Ovary (tissue), 7 donors: ENCODE measurements at regions not wholly inside any gene's neighbourhood (a gene's known extent, or its start where the extent isn't known, plus 50 kb on each side); places are given as distances from the start of the nearest gene placed in this dataset.
"Not testable (repeated sequence)": the region's sequence is repeated elsewhere in the genome, so short reads cannot be mapped to it uniquely, and the experiment has no call there.

Source experiments
- DNase-seq, 5 donors: peaks; one replicate each; pipeline ENCODE4 v3.0.0-alpha.2; 2019 to 2020
- H3K27ac ChIP-seq, 2 donors: fragments of 200-600 bp; one replicate each; pipeline versions ENCODE4 v1.5.1 to v1.8.0; 2019 to 2022
- H3K27me3 ChIP-seq: fragments of 200-600 bp; one replicate; pipeline ENCODE4 v1.8.0; 2022
- H3K36me3 ChIP-seq: fragments of 200-600 bp; sonication (generic); one replicate; pipeline ENCODE4 v1.5.1; 2019
- H3K4me1 ChIP-seq: one replicate; pipeline ENCODE4 v1.8.1; 2013; ENCODE audit warnings: mild to moderate bottlenecking, moderate library complexity; ENCODE audit not compliant: insufficient read depth
- H3K4me3 ChIP-seq: fragments of 200-600 bp; sonication (generic); one replicate; pipeline ENCODE4 v1.5.1; 2017
- H3K9me3 ChIP-seq, 2 donors: fragments of 200-600 bp in 1 of 2; sonication (generic) in 1 of 2; one replicate each; pipeline versions ENCODE4 v1.5.1 to v1.8.1; 2013 to 2019; ENCODE audit warnings: mild to moderate bottlenecking in 1 of 2, moderate library complexity in 1 of 2
- EP300 ChIP-seq: sonication (generic); formaldehyde crosslinking; IDR thresholded peaks from one replicate; pipeline ENCODE4 v1.6.1; 2017; ENCODE audit warnings: antibody characterized with exemption
- POLR2A ChIP-seq: fragments of 450-650 bp; IDR thresholded peaks from one replicate; pipeline ENCODE4 v1.6.1; 2017; ENCODE audit warnings: antibody characterized with exemption, mild to moderate bottlenecking, moderate library complexity
- WGBS, 3 donors: extraction: QIAGEN DNeasy Blood & Tissue Kit in 1 of 3; methylation state at CpG; one replicate each; pipeline versions ENCODE4 v1.1.5 to v1.1.7; 2013 to 2017; 5-methylcytosine and 5-hydroxymethylcytosine counted together
- intact Hi-C, 4 donors: fragments of 100-400 bp; cut with DNase I; formaldehyde crosslinking; loops; one replicate each; pipeline versions ENCODE4 v1.11.0 to v1.15.1; 2022 to 2023
- TF ChIP-seq, protein P1 (sequence below), 3 donors: fragments of 450-650 bp in 2 of 3; fragments of 200-600 bp in 1 of 3; IDR thresholded peaks; one replicate each; pipeline versions ENCODE4 v1.5.1 to v1.8.0; 2016 to 2022; ENCODE audit warnings: antibody characterized with exemption in 3 of 3, mild to moderate bottlenecking in 1 of 3
- donor health status: DM: no; HTN: no; CAD: no; lungs with moderate emphysema.
- donor health status: DM: no; HTN: no; CAD: no.
- donor health status: Bipolar disorder and iron deficiency.
- donor health status: DM: no; HTN: no; CAD: no.
- donor health status: DM: yes; HTN: yes; CAD: no.

DNA sequence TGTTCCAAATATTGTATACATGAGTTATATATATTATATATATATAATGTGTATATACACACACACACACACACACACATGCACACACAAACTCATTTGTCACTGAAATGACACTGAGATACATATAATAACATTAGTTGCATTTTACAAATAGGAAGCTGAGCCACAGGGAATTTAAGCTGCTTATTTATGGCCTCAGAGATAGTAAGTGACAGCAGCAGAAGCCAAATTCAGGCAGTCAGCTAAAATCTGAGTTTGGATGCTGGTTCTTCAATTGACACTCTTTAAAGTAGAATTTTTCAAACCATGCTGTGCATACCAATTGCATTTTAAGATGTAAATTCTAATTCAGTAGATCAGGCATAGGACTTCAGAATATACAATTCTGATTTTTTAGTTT is 163.3 kb upstream of the CTSO start:
- no peaks in the 10 kb centered on the region for H3K4me1 ChIP-seq
- H3K9me3 ChIP-seq, result no peaks in the 10 kb centered on the region
- no peak for DNase-seq
- H3K27ac ChIP-seq, result no peak overlapping the region
- TF ChIP-seq EP300, result no peak
- TF ChIP-seq, protein P1, sequence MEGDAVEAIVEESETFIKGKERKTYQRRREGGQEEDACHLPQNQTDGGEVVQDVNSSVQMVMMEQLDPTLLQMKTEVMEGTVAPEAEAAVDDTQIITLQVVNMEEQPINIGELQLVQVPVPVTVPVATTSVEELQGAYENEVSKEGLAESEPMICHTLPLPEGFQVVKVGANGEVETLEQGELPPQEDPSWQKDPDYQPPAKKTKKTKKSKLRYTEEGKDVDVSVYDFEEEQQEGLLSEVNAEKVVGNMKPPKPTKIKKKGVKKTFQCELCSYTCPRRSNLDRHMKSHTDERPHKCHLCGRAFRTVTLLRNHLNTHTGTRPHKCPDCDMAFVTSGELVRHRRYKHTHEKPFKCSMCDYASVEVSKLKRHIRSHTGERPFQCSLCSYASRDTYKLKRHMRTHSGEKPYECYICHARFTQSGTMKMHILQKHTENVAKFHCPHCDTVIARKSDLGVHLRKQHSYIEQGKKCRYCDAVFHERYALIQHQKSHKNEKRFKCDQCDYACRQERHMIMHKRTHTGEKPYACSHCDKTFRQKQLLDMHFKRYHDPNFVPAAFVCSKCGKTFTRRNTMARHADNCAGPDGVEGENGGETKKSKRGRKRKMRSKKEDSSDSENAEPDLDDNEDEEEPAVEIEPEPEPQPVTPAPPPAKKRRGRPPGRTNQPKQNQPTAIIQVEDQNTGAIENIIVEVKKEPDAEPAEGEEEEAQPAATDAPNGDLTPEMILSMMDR (IDR thresholded peaks at IDR 0.05), result no peak
- TF ChIP-seq POLR2A, result no peak
- H3K27me3 ChIP-seq, result no peaks in the 10 kb centered on the region
- no peaks in the 10 kb centered on the region for H3K36me3 ChIP-seq
- H3K4me3 ChIP-seq, result no peak overlapping the region
- intact Hi-C loops, result no loop called here

DNA sequence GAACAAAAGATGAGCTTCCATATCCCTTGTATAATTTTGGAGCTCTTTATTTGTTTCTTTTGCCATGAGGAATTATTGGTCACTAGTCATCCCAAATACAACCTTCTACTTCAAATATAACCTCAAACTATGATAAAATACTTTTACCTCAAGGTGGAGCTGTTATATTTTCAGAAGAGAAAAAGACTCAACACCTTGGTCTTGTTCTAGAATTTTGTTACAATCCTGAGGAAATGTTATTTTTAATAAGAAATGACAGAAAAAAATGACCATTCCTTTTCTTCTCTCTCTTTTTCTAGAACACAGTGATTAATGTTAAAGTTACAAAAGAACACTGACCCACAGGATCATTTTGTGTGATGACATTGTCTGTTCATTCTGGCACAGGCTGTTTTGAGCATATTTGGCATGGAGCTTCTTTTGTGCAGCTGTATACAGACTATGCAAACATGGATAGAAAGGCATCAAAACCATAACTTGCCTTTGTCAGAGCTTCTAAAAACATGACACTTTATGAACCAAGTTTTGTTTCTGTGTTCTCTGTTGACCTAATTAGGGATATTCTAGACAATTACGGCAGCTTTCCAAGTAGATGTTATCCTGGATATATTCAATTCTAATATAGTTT is 159.6 kb upstream of the CTSO start:
- no peak for DNase-seq
- intact Hi-C loops, result no loop called here
- WGBS, 3 donors, result 16 to 26% (median 25%) methylated on average over 1 of the region's 1 CpG
- Histone ChIP-seq H3K27me3 (no peaks in the 10 kb centered on the region), H3K9me3 (no peaks in the 10 kb centered on the region), H3K36me3 (no peaks in the 10 kb centered on the region), H3K4me1 (peaks cover 2% of the 10 kb centered on the region), H3K27ac (no peak overlapping the region), H3K4me3 (no peak overlapping the region)
- TF ChIP-seq, protein P1 (IDR thresholded peaks at IDR 0.05), result no peak
- TF ChIP-seq POLR2A (no peak), EP300 (no peak)

DNA sequence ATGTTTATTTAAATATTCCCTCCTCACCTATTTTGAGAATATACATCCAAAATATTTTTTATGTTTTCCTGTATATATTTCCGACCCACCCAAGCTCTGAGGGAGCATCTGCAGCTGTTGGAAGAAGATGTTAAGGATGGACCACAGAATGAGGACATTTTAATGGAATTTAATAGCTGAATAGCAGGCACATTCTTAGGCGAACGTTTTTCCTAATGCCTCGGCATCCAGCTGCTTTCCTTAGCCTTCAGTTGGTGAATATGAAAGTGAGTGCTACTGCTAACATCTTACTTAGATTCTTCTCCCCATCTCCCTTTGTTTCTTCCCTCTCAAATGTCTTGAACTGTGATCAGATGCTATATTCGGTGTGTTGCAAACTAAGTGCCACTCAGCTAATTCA is 158.0 kb upstream of the CTSO start:
- H3K27ac ChIP-seq, result no peak overlapping the region
- DNase-seq, result no peak
- H3K4me3 ChIP-seq, result no peak overlapping the region
- 55 to 61% (median 58%) methylated on average over 5 of the region's 5 CpGs for WGBS, 3 donors
- no peaks in the 10 kb centered on the region for H3K36me3 ChIP-seq
- intact Hi-C loops, result no loop called here
- TF ChIP-seq, protein P1 (IDR thresholded peaks at IDR 0.05), result no peak
- no peak for TF ChIP-seq EP300
- no peak for TF ChIP-seq POLR2A
- no peaks in the 10 kb centered on the region for H3K27me3 ChIP-seq
- H3K4me1 ChIP-seq, result peaks cover 2% of the 10 kb centered on the region
- H3K9me3 ChIP-seq, result no peaks in the 10 kb centered on the region

DNA sequence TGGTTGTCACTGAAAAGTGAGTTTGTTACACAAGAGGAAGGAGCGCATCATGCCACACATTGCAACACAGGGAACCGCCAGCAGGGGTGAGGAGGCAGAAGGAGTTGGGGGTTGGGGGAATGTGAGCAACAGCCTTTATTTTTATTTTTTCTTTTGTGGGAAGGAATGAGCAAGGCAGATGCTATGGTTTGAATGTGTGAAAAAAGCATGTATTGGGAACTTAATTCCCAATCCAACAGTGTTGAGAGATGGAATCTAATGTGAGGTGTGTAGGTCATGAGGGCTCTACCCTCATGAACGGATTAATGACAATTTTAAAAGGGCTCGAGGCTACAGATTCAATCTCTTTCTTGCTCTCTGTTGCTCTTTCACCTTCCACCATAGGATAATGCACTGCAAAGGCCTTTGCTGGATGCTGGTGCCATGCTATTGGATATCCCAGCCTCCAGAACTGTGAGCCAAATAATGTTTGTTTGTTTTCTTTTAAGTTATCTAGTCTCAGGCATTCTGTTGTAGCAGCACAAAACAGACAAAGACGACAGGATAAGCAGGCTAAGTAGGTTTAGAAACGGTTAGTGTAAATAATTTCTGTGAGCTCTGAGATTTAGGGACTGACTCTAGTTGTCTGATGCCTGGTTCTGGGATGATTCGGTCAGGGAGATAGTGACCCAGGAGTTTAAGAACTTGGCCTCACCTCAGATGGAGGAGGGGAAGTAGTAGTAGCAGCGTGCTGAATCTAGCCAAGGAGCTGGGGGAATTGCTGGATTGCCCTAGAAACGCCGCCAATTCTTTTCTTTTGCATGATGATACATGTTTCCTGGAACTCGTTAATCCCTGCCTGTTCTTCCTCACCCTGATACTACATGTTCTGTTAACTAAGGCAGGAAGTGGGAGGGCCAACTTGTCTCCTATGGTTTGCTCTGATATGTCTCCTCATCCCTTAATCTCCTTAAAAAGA is 156.6 kb upstream of the CTSO start:
- no peak overlapping the region for H3K4me3 ChIP-seq
- TF ChIP-seq, protein P1 (IDR thresholded peaks at IDR 0.05), result no peak
- TF ChIP-seq POLR2A (no peak), EP300 (no peak)
- peaks cover 2% of the 10 kb centered on the region for H3K4me1 ChIP-seq
- no peaks in the 10 kb centered on the region for H3K27me3 ChIP-seq
- no peaks in the 10 kb centered on the region for H3K36me3 ChIP-seq
- intact Hi-C loops, result no loop called here
- H3K9me3 ChIP-seq, result no peaks in the 10 kb centered on the region
- peak in 1 of 5 donors; percentile 28 for DNase-seq
- no peak overlapping the region for H3K27ac ChIP-seq
- 29 to 36% (median 30%) methylated on average over 11 of the region's 11 CpGs for WGBS, 3 donors

DNA sequence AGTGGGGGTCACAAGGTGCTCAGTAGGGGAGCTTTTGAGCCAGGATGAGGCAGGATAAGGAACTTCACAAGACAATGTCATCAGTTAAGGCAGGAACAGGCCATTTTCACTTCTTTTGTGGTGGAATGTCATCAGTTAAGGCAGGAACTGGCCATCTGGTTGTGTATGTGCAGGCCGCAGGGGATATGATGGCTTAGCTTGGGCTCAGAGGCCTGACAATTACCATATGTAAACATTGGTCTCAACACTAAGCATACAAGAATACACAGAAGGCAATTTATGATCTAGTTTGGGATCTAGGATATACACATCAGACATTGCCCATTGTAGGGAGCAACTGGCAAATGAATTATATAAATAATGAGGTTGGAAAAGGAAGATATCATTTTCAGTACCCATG is 155.4 kb upstream of the CTSO start:
- H3K36me3 ChIP-seq, intact Hi-C loops, H3K27me3 ChIP-seq, H3K27ac ChIP-seq, H3K9me3 ChIP-seq, DNase-seq, H3K4me1 ChIP-seq, H3K4me3 ChIP-seq: not testable (repeated sequence)
- WGBS, 3 donors, result 93 to 96% (median 93%) methylated on average over 1 of the region's 1 CpG
